H9 (cell line): ENCODE measurements at regions not wholly inside any gene's neighbourhood (a gene's known extent, or its start where the extent isn't known, plus 50 kb on each side); places are given as distances from the start of the nearest gene placed in this dataset.

ENCODE experiments used
- DNase-seq: peaks from one replicate; pipeline ENCODE4 v3.0.0-alpha.2; 2017
- H2AFZ ChIP-seq: one replicate; pipeline ENCODE4 v1.6.1; 2013; ENCODE audit warnings: mild to moderate bottlenecking, low read length, control low read depth, moderate library complexity
- H2AK5ac ChIP-seq: 2 replicates; pipeline ENCODE4 v1.6.1; 2013; ENCODE audit warnings: low read length, control low read depth, mixed read lengths; ENCODE audit not compliant: insufficient read length
- H2BK120ac ChIP-seq: one replicate; pipeline ENCODE4 v1.6.1; 2013; ENCODE audit warnings: low read depth, mild to moderate bottlenecking, low read length, control low read depth, inconsistent platforms; ENCODE audit not compliant: poor library complexity, severe bottlenecking
- H2BK12ac ChIP-seq: 2 replicates; pipeline ENCODE4 v1.6.1; 2013; ENCODE audit warnings: low read length, control low read depth, mixed read lengths, low read depth; ENCODE audit not compliant: insufficient read length
- H2BK15ac ChIP-seq: 2 replicates; pipeline ENCODE4 v1.6.1; 2013; ENCODE audit warnings: low read depth, low read length, control low read depth
- H2BK20ac ChIP-seq: one replicate; pipeline ENCODE4 v1.6.1; 2013; ENCODE audit warnings: low read depth, mild to moderate bottlenecking, low read length, control low read depth, inconsistent platforms; ENCODE audit not compliant: poor library complexity, severe bottlenecking
- H2BK5ac ChIP-seq: 2 replicates; pipeline ENCODE4 v1.6.1; 2013; ENCODE audit warnings: low read length, control low read depth, mixed read lengths; ENCODE audit not compliant: insufficient read length
- H3K14ac ChIP-seq: 2 replicates; pipeline ENCODE4 v1.6.1; 2013; ENCODE audit warnings: low read length, control low read depth; ENCODE audit not compliant: insufficient read depth
- H3K18ac ChIP-seq: 2 replicates; pipeline ENCODE4 v1.6.1; 2013; ENCODE audit warnings: low read depth, mild to moderate bottlenecking, mixed read lengths, low read length, control low read depth; ENCODE audit not compliant: insufficient read length
- H3K23ac ChIP-seq: 2 replicates; pipeline ENCODE4 v1.6.1; 2013; ENCODE audit warnings: low read length, control low read depth, mixed read lengths, low read depth; ENCODE audit not compliant: insufficient read length
- H3K23me2 ChIP-seq: 2 replicates; pipeline ENCODE4 v1.6.1; 2013; ENCODE audit warnings: low read depth, mild to moderate bottlenecking, mixed read lengths, low read length, control low read depth; ENCODE audit not compliant: insufficient read length, poor library complexity, severe bottlenecking
- H3K27ac ChIP-seq: 2 replicates; pipeline ENCODE4 v1.5.1; 2013; ENCODE audit warnings: low read length, control low read depth, mixed read lengths, low read depth; ENCODE audit not compliant: insufficient read length
- H3K27me3 ChIP-seq: 2 replicates; pipeline ENCODE4 v1.6.1; 2013; ENCODE audit warnings: low read length, control low read depth, inconsistent platforms; ENCODE audit not compliant: insufficient read depth
- H3K4ac ChIP-seq: 2 replicates; pipeline ENCODE4 v1.6.1; 2013; ENCODE audit warnings: low read depth, mild to moderate bottlenecking, control low read depth, inconsistent platforms, low read length, moderate library complexity
- H3K4me1 ChIP-seq: 2 replicates; pipeline ENCODE4 v1.6.1; 2013; ENCODE audit warnings: low read length, control low read depth, inconsistent platforms; ENCODE audit not compliant: insufficient read depth
- H3K4me2 ChIP-seq: 2 replicates; pipeline ENCODE4 v1.6.1; 2013; ENCODE audit warnings: low read length, control low read depth, mixed read lengths; ENCODE audit not compliant: insufficient read length, insufficient read depth
- H3K56ac ChIP-seq: 2 replicates; pipeline ENCODE4 v1.6.1; 2013; ENCODE audit warnings: low read depth, mild to moderate bottlenecking, mixed read lengths, low read length, control low read depth; ENCODE audit not compliant: insufficient read length
- H3K79me1 ChIP-seq: 2 replicates; pipeline ENCODE4 v1.6.1; 2013; ENCODE audit warnings: low read depth, mild to moderate bottlenecking, moderate library complexity, low read length, control low read depth, inconsistent platforms; ENCODE audit not compliant: insufficient read depth, poor library complexity, severe bottlenecking
- H3K79me2 ChIP-seq: 2 replicates; pipeline ENCODE4 v1.6.1; 2013; ENCODE audit warnings: low read length, control low read depth, inconsistent platforms; ENCODE audit not compliant: insufficient read depth
- H3K9ac ChIP-seq: 2 replicates; pipeline ENCODE4 v1.6.1; 2013; ENCODE audit warnings: low read length, control low read depth, mixed read lengths; ENCODE audit not compliant: insufficient read length; ENCODE audit errors: extremely low read depth
- H3K9me3 ChIP-seq: one replicate; pipeline ENCODE4 v1.6.1; 2013; ENCODE audit warnings: low read depth, low read length, inconsistent platforms; ENCODE audit not compliant: control insufficient read depth
- H3T11ph ChIP-seq: one replicate; pipeline ENCODE4 v1.6.1; 2013; ENCODE audit warnings: mild to moderate bottlenecking, low read length, control low read depth, inconsistent platforms
- H4K20me1 ChIP-seq: one replicate; pipeline ENCODE4 v1.6.1; 2013; ENCODE audit not compliant: control insufficient read depth, insufficient read length, insufficient read depth
- H4K5ac ChIP-seq: 2 replicates; pipeline ENCODE4 v1.6.1; 2013; ENCODE audit warnings: low read depth, mild to moderate bottlenecking, mixed read lengths, low read length, control low read depth; ENCODE audit not compliant: insufficient read length
- H4K8ac ChIP-seq: replicated peaks from 2 replicates; pipeline ENCODE4 v1.6.1; 2013; ENCODE audit warnings: low read length, control low read depth, mixed read lengths, low read depth; ENCODE audit not compliant: insufficient read length
- H4K91ac ChIP-seq: 2 replicates; pipeline ENCODE4 v1.6.1; 2013; ENCODE audit warnings: low read depth, mild to moderate bottlenecking, moderate library complexity, mixed read lengths, low read length, control low read depth; ENCODE audit not compliant: insufficient read length
- H3K27ac Mint-ChIP-seq, 3 experiments: 2 replicates in 2 of 3; 3 replicates in 1 of 3; pipeline ENCODE4 v1.8.0; 2020 to 2021; ENCODE audit warnings: mixed read lengths in 3 of 3, mild to moderate bottlenecking in 1 of 3, moderate library complexity in 1 of 3
- H3K27me3 Mint-ChIP-seq: 2 replicates; pipeline ENCODE4 v1.8.0; 2021; ENCODE audit warnings: low read depth, mild to moderate bottlenecking, moderate library complexity, mixed read lengths
- H3K36me3 Mint-ChIP-seq, 3 experiments: 2 replicates in 2 of 3; 3 replicates in 1 of 3; pipeline ENCODE4 v1.8.0; 2020 to 2021; ENCODE audit warnings: low read depth in 3 of 3, mixed read lengths in 3 of 3; ENCODE audit not compliant: insufficient read depth in 1 of 3
- H3K4me1 Mint-ChIP-seq, 2 experiments: 2 replicates each; pipeline ENCODE4 v1.8.0; 2020; ENCODE audit warnings: mixed read lengths in 2 of 2
- H3K4me3 Mint-ChIP-seq, 2 experiments: 2 replicates in 1 of 2; 3 replicates in 1 of 2; pipeline ENCODE4 v1.8.0; 2020 to 2021; ENCODE audit warnings: mild to moderate bottlenecking in 2 of 2, mixed read lengths in 2 of 2, moderate library complexity in 1 of 2
- H3K9me3 Mint-ChIP-seq, 2 experiments: 2 replicates in 1 of 2; 3 replicates in 1 of 2; pipeline ENCODE4 v1.8.0; 2020; ENCODE audit warnings: mild to moderate bottlenecking in 2 of 2, mixed read lengths in 2 of 2, moderate library complexity in 1 of 2
- WGBS: extraction: QIAGEN DNeasy Blood & Tissue Kit; methylation state at CpG from one replicate; pipeline ENCODE4 v1.1.7; 2013; ENCODE audit warnings: missing lambda C conversion rate, low lambda C conversion rate, mixed read lengths; ENCODE audit not compliant: insufficient read length; ENCODE audit errors: extremely low coverage; 5-methylcytosine and 5-hydroxymethylcytosine counted together
- TF ChIP-seq, protein P1 (sequence below): fragments of 200-600 bp; sonication (generic); conservative IDR thresholded peaks from 3 replicates; pipeline ENCODE4 v1.8.0; 2021; ENCODE audit warnings: antibody characterized with exemption, mild to moderate bottlenecking

DNA sequence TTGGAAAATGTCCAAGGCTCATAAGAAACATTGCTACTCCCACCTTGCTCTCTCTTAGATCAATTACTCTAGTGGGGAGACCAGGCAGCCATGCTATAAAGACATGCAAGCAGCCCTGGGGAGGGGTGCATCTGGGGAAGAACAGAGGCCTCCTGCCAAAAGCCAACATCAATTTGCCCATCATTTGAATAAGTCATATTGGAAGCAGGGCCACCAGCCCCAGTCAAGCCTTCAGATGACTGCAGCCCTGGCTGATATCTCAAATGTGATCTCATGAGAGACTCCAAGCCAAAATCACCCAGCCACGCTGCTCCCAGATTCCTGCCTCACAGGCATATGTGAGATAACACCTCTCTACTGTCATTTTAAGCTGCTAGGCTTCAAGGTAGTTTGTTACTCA lies 157.5 kb upstream of the PDE1C start:
- no peak overlapping the region for H3K9ac ChIP-seq
- H4K5ac ChIP-seq, result no peak overlapping the region
- no peak overlapping the region for H2BK15ac ChIP-seq
- no peak overlapping the region for H2BK20ac ChIP-seq
- H2AK5ac ChIP-seq, result no peak overlapping the region
- no peaks in the 10 kb centered on the region for H3K9me3 Mint-ChIP-seq
- H3K4me1 Mint-ChIP-seq, result peaks cover 4 to 10% of the 10 kb centered on the region in 2 experiments
- no peak overlapping the region for H3K27ac ChIP-seq
- TF ChIP-seq, protein P1, sequence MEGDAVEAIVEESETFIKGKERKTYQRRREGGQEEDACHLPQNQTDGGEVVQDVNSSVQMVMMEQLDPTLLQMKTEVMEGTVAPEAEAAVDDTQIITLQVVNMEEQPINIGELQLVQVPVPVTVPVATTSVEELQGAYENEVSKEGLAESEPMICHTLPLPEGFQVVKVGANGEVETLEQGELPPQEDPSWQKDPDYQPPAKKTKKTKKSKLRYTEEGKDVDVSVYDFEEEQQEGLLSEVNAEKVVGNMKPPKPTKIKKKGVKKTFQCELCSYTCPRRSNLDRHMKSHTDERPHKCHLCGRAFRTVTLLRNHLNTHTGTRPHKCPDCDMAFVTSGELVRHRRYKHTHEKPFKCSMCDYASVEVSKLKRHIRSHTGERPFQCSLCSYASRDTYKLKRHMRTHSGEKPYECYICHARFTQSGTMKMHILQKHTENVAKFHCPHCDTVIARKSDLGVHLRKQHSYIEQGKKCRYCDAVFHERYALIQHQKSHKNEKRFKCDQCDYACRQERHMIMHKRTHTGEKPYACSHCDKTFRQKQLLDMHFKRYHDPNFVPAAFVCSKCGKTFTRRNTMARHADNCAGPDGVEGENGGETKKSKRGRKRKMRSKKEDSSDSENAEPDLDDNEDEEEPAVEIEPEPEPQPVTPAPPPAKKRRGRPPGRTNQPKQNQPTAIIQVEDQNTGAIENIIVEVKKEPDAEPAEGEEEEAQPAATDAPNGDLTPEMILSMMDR, result no peak
- no peak overlapping the region for H3K23ac ChIP-seq
- H3K56ac ChIP-seq, result no peak overlapping the region
- no peaks in the 10 kb centered on the region for H4K20me1 ChIP-seq
- H2AFZ ChIP-seq, result no peak overlapping the region
- no peak overlapping the region for H3K4me3 Mint-ChIP-seq
- no peak overlapping the region for H4K91ac ChIP-seq
- H2BK5ac ChIP-seq, result no peak overlapping the region
- H2BK12ac ChIP-seq, result no peak overlapping the region
- H3K27me3 Mint-ChIP-seq, result peaks cover 19% of the 10 kb centered on the region; the same call in 1 of the 2 replicates
- H4K8ac ChIP-seq, result no peak overlapping the region
- H3K27ac Mint-ChIP-seq, result no peak overlapping the region
- H3K27me3 ChIP-seq, result no peaks in the 10 kb centered on the region
- peaks cover 2% of the 10 kb centered on the region; the same call in 1 of the 2 replicates for H3K4me1 ChIP-seq
- DNase-seq, result peak; percentile 5
- H3K4ac ChIP-seq, result no peak overlapping the region
- H3K4me2 ChIP-seq, result no peak overlapping the region
- peaks cover 0 to 2% (median 0%) of the 10 kb centered on the region in 3 experiments; a peak in 1 of 7 replicates for H3K36me3 Mint-ChIP-seq
- no CpG with 5 or more reads among the region's 1 CpG for WGBS
- no peak overlapping the region for H3K14ac ChIP-seq
- H3K79me2 ChIP-seq, result no peaks in the 10 kb centered on the region
- H3K79me1 ChIP-seq, result no peaks in the 10 kb centered on the region
- H3T11ph ChIP-seq, result no peak overlapping the region
- H3K18ac ChIP-seq, result no peak overlapping the region
- no peak overlapping the region for H2BK120ac ChIP-seq
- no peaks in the 10 kb centered on the region for H3K9me3 ChIP-seq
- no peaks in the 10 kb centered on the region for H3K23me2 ChIP-seq
